ENCODE measurements at regions not wholly inside any gene's neighbourhood (a gene's known extent, or its start where the extent isn't known, plus 50 kb on each side); places are given as distances from the start of the nearest gene placed in this dataset.

DNA sequence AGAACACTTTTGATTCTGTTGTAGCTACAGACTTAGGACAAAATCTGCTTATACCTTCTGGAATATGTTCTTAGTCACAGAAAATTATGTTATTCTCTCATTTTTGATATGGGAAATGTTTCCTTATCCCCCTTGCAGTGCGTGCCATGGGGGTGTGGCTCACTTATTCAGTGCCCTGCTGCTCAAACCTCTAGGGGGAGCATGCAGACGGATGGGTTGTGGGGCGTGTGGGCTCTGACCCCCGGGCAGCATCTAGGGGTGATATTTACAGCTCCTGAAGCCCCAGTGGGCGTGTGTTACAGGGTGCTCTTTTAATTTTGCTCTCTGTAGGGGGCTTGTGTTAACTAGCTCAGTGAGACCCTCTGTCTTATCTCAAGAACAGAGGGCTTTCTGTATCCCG, 61.3 kb upstream of the FERMT1 start:
- no peak for TF ChIP-seq CTCF (IDR thresholded peaks at IDR 0.05; ENCODE audit: insufficient read depth, low read length, poor library complexity, severe bottlenecking)
- TF ChIP-seq EZH2phosphoT487 (conservative IDR thresholded peaks at IDR 0.05; ENCODE audit: low read length) = no peak

All from SU-DHL-6 (cell line).